GM12864 (cell line): ENCODE measurements at regions not wholly inside any gene's neighbourhood (a gene's known extent, or its start where the extent isn't known, plus 50 kb on each side); places are given as distances from the start of the nearest gene placed in this dataset.
A peak's percentile ranks its signal among the peaks of the same experiment; 100 is the strongest.

Experiments used
- DNase-seq: peaks from one replicate; pipeline ENCODE4 v3.0.0-alpha.2; 2011; ENCODE audit warnings: low read depth
- H3K4me3 ChIP-seq: 2 replicates; pipeline ENCODE4 v1.5.1; 2011; ENCODE audit warnings: mild to moderate bottlenecking, low read depth, low read length, control low read depth
- CTCF ChIP-seq: IDR thresholded peaks from 2 replicates; pipeline ENCODE4 v1.5.1; 2011; ENCODE audit warnings: low read depth, mild to moderate bottlenecking, moderate library complexity, low read length, control low read depth, inconsistent platforms; ENCODE audit errors: missing control alignments

DNA sequence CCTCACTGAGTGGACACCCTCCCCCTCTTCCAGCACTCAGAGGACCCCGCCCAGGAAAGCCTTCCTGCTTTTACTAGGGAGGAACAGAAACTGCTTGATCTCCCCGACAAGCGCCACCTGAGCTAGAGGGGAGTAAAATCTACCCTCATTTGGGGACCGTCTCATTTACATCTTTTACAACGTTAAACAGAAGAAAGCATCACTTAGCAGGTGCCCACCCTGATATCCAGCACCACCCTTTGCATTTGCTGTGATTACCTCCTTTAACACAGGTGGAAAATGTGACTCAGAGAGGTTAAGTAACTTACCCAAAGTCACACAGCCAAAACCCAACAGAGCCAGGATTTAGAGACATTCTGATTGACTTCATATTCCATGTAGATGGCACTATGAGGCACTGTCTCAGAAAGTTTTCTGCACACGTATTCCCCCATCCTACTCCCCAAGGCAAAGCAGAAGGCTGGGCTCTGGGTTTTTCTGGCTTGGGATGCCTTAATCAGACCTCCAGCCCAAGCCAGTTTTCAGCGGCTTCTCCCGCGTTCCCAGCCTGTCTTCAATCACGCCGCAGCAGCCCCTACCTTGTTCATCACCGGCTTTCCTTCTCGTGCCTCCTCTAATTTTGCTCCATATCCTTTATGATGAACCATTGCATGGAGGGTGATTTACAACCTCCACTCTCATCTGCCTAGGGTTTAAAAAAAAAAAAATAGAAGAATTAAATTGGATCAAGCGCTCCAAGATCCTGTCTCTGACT lies 314.6 kb upstream of the PROK2 start:
- DNase-seq = no peak
- TF ChIP-seq CTCF = no peak
- peak overlapping the region; percentile 65 for H3K4me3 ChIP-seq

- no peak for DNase-seq
- no peak for TF ChIP-seq CTCF
- H3K4me3 ChIP-seq = no peak overlapping the region
These were observed 312.1 kb upstream of the PROK2 start for GRCh38 chr3:72097053-72097452.

GRCh38 chr3:72095521-72095920 lies 310.6 kb upstream of the PROK2 start:
- no peak for DNase-seq

DNA sequence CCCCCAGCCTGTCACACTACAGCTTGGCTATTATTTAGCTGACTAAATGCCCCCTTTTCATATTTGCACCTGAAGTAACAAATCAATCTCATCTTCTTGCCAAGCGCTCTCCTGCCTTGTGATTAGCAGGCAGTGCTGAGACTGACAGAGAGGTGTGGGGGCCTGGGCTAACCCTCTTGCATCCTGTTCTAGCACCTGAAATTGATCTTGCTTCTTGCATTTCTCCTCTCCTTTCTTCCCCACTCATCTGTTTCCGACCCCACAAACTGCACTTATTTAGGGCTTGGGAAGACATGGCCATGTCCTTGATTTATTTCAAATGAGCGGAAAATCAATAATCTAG lies 309.0 kb upstream of the PROK2 start:
- DNase-seq = no peak
- no peak overlapping the region for H3K4me3 ChIP-seq
- no peak for TF ChIP-seq CTCF

More at GRCh38 chr3:72095521-72095920, 310.6 kb upstream of the PROK2 start:
- TF ChIP-seq CTCF = no peak
- H3K4me3 ChIP-seq = no peak overlapping the region

- H3K4me3 ChIP-seq = no peak overlapping the region
- no peak for DNase-seq
- no peak for TF ChIP-seq CTCF
These were observed 308.5 kb upstream of the PROK2 start for GRCh38 chr3:72093270-72093991.

GRCh38 chr3:72092778-72093177 lies 307.8 kb upstream of the PROK2 start:
- peak; percentile 49 for TF ChIP-seq CTCF
- no peak overlapping the region for H3K4me3 ChIP-seq
- no peak for DNase-seq
